B cell (primary cell): ENCODE measurements at regions not wholly inside any gene's neighbourhood (a gene's known extent, or its start where the extent isn't known, plus 50 kb on each side); places are given as distances from the start of the nearest gene placed in this dataset.

ENCODE experiments used
- ATAC-seq: fragments of 200-7000 bp; cut with Tn5 transposase; one replicate; pipeline ENCODE4 v1.10.0; 2021; ENCODE audit warnings: low read depth, mild to moderate bottlenecking, moderate number of reproducible peaks, moderate library complexity
- CTCF ChIA-PET: fragments of 350-600 bp; sonication (Branson Sonifier 250); formaldehyde crosslinking; loops from one replicate; lab custom pipeline; 2021; ENCODE audit warnings: antibody characterized with exemption, inconsistent platforms; lab: Charles Lee
- POLR2A ChIA-PET: fragments of 350-600 bp; sonication (Branson Sonifier 250); formaldehyde crosslinking; loops from one replicate; lab custom pipeline; 2021; ENCODE audit warnings: antibody characterized with exemption; lab: Charles Lee
- DNase-seq: peaks from one replicate; pipeline ENCODE4 v3.0.0; 2013
- H2AFZ ChIP-seq: 2 replicates; pipeline ENCODE4 v1.6.1; 2012; ENCODE audit warnings: mild to moderate bottlenecking, low read depth, low read length; ENCODE audit not compliant: insufficient read depth, poor library complexity, severe bottlenecking
- H3K27ac ChIP-seq, 2 donors: 1 replicate in 1 of 2; 2 replicates in 1 of 2; pipeline ENCODE4 v1.5.1; 2012 to 2013; ENCODE audit warnings: low read length in 2 of 2, mild to moderate bottlenecking in 2 of 2, moderate library complexity in 1 of 2
- H3K27me3 ChIP-seq, 4 experiments: fragments of 200-600 bp in 1 of 4; sonication (generic) in 1 of 4; replicated peaks in 1 of 4; 1 replicate in 2 of 4; 2 replicates in 2 of 4; pipeline versions ENCODE4 v1.6.1 to v1.7.0; 2013 to 2016; ENCODE audit warnings: low read length in 3 of 4, mild to moderate bottlenecking in 2 of 4, mixed read lengths in 1 of 4, moderate library complexity in 1 of 4; ENCODE audit not compliant: insufficient read depth in 4 of 4, control insufficient read depth in 3 of 4; ENCODE audit errors: control extremely low read depth in 1 of 4
- H3K36me3 ChIP-seq, 2 experiments: replicated peaks in 1 of 2; 1 replicate in 1 of 2; 2 replicates in 1 of 2; pipeline versions ENCODE4 v1.6.1 to v1.7.1; 2013; ENCODE audit warnings: low read length in 1 of 2; ENCODE audit not compliant: insufficient read depth in 2 of 2, control insufficient read depth in 1 of 2; ENCODE audit errors: control extremely low read depth in 1 of 2, extremely low read depth in 1 of 2
- H3K4me1 ChIP-seq, 2 donors: fragments of 200-600 bp in 1 of 2; sonication (generic) in 1 of 2; 1 replicate in 1 of 2; 2 replicates in 1 of 2; pipeline versions ENCODE4 v1.5.1 to v1.6.1; 2013 to 2017; ENCODE audit warnings: low read length in 2 of 2; ENCODE audit not compliant: control insufficient read depth in 2 of 2, insufficient read depth in 2 of 2
- H3K4me2 ChIP-seq: replicated peaks from 2 replicates; pipeline ENCODE3; 2012; ENCODE audit warnings: mild to moderate bottlenecking, low read depth, low read length; ENCODE audit not compliant: poor library complexity, severe bottlenecking
- H3K4me3 ChIP-seq, 5 experiments: fragments of 200-600 bp in 1 of 5; sonication (generic) in 1 of 5; 1 replicate in 3 of 5; 2 replicates in 2 of 5; pipeline versions ENCODE4 v1.5.1 to v1.7.0; 2011 to 2016; ENCODE audit warnings: low read length in 4 of 5, mild to moderate bottlenecking in 4 of 5, low read depth in 2 of 5, control low read depth in 1 of 5, moderate library complexity in 1 of 5; ENCODE audit not compliant: insufficient read depth in 1 of 5; ENCODE audit errors: control extremely low read depth in 1 of 5, extremely low read depth in 1 of 5
- H3K79me2 ChIP-seq: fragments of 200-600 bp; sonication (generic); one replicate; pipeline ENCODE4 v1.6.0; 2016; ENCODE audit warnings: low read length; ENCODE audit not compliant: control insufficient read depth, insufficient read depth
- H3K9ac ChIP-seq: fragments of 200-600 bp; sonication (generic); 2 replicates; pipeline ENCODE4 v1.6.1; 2017; ENCODE audit warnings: mild to moderate bottlenecking, low read length, moderate library complexity
- H3K9me3 ChIP-seq, 3 donors: one replicate each; pipeline versions ENCODE4 v1.6.1 to v1.7.1; 2013; ENCODE audit warnings: low read length in 2 of 3; ENCODE audit not compliant: control insufficient read depth in 2 of 3, insufficient read depth in 1 of 3; ENCODE audit errors: control extremely low read depth in 1 of 3
- H4K20me1 ChIP-seq: 2 replicates; pipeline ENCODE4 v1.6.0; 2012; ENCODE audit warnings: mild to moderate bottlenecking, low read length; ENCODE audit not compliant: insufficient read depth, control insufficient read depth, poor library complexity, severe bottlenecking
- H3K27ac Mint-ChIP-seq: one replicate; pipeline ENCODE4 v1.8.0; 2021; ENCODE audit warnings: mixed read lengths
- H3K27me3 Mint-ChIP-seq: one replicate; pipeline ENCODE4 v1.8.0; 2021; ENCODE audit warnings: mixed read lengths
- H3K4me1 Mint-ChIP-seq: one replicate; pipeline ENCODE4 v1.8.0; 2021; ENCODE audit warnings: mixed read lengths
- H3K4me3 Mint-ChIP-seq: one replicate; pipeline ENCODE4 v1.8.0; 2021; ENCODE audit warnings: mixed read lengths
- H3K9me3 Mint-ChIP-seq: one replicate; pipeline ENCODE4 v1.8.0; 2022; ENCODE audit warnings: mixed read lengths; ENCODE audit not compliant: insufficient read depth
- EZH2 ChIP-seq: IDR thresholded peaks from 2 replicates; pipeline ENCODE4 v1.6.1; 2012; ENCODE audit warnings: borderline replicate concordance, low read depth, mild to moderate bottlenecking, moderate library complexity, low read length; ENCODE audit not compliant: insufficient read depth, poor library complexity, severe bottlenecking
- WGBS: methylation state at CpG from one replicate; pipeline ENCODE4 v1.1.5; 2013; ENCODE audit warnings: missing lambda C conversion rate; ENCODE audit not compliant: insufficient coverage; 5-methylcytosine and 5-hydroxymethylcytosine counted together
- intact Hi-C: fragments of 100-400 bp; cut with micrococcal nuclease; formaldehyde crosslinking; loops from one replicate; pipeline ENCODE4 v1.10.0; 2022
- TF ChIP-seq, protein P1 (sequence below): fragments of 200-600 bp; IDR thresholded peaks from one replicate; pipeline ENCODE4 v1.8.0; 2022; ENCODE audit warnings: antibody characterized with exemption, mild to moderate bottlenecking

DNA sequence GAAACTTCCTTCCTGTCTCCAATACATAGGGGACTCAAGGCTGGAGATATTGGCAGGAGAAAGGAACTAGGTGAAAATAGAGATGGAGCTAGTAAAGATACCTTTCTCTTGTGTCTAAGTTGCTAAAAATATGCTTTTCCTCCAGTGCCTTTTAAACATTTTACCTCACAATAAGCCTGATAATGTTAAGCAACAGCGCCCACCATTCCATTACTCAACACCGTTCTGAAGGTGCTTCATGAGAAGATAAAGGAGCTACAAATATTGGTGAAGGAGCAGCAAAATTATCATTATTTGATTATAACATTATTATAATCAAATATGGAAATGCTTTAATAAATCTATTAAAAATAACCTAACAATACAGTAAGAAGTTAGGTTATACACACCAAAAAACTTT, 83.6 kb upstream of the BARX2 start:
- WGBS = no CpG with 5 or more reads among the region's 2 CpGs
- Histone ChIP-seq H2AFZ (no peak overlapping the region), H3K79me2 (no peaks in the 10 kb centered on the region), H3K27ac (no peak overlapping the region), H3K27me3 (peaks cover 0 to 15% (median 4%) of the 10 kb centered on the region in 4 experiments), H3K9ac (no peak overlapping the region), H4K20me1 (no peaks in the 10 kb centered on the region), H3K4me3 (no peak overlapping the region), H3K4me2 (no peak overlapping the region), H3K9me3 (peaks cover 0 to 3% (median 0%) of the 10 kb centered on the region in 3 donors), H3K4me1 (no peaks in the 10 kb centered on the region), H3K36me3 (no peaks in the 10 kb centered on the region)
- Mint-ChIP-seq H3K4me1 (no peaks in the 10 kb centered on the region), H3K4me3 (no peak overlapping the region), H3K27me3 (peaks cover 26% of the 10 kb centered on the region), H3K27ac (no peak overlapping the region), H3K9me3 (no peaks in the 10 kb centered on the region)
- ATAC-seq = no peak
- CTCF ChIA-PET = no interaction called here
- DNase-seq = no peak
- TF ChIP-seq, protein P1, sequence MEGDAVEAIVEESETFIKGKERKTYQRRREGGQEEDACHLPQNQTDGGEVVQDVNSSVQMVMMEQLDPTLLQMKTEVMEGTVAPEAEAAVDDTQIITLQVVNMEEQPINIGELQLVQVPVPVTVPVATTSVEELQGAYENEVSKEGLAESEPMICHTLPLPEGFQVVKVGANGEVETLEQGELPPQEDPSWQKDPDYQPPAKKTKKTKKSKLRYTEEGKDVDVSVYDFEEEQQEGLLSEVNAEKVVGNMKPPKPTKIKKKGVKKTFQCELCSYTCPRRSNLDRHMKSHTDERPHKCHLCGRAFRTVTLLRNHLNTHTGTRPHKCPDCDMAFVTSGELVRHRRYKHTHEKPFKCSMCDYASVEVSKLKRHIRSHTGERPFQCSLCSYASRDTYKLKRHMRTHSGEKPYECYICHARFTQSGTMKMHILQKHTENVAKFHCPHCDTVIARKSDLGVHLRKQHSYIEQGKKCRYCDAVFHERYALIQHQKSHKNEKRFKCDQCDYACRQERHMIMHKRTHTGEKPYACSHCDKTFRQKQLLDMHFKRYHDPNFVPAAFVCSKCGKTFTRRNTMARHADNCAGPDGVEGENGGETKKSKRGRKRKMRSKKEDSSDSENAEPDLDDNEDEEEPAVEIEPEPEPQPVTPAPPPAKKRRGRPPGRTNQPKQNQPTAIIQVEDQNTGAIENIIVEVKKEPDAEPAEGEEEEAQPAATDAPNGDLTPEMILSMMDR = no peak
- no peak for TF ChIP-seq EZH2
- POLR2A ChIA-PET = no interaction called here
- intact Hi-C loops = no loop called here

DNA sequence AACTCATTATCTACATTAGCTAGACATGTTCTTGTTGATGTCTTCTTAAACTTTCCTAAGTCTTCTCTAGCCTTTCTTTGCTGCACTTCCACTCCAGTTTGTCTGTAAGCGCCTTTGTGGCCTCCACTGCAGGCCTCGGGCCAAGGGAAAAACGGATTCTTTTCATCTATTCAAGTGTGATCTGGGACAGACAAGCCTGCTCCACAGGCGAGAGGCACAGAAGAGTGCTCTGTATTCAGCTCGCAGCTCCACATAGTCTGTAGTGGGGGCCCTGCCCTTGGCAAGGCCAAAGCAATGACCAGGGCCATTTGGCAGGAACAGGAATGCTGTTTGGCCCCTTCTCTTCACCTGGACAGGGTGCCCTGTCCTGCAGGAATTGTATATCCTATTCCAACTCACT, 84.1 kb upstream of the BARX2 start:
- intact Hi-C loops = no loop called here
- ChIA-PET CTCF (no interaction called here), POLR2A (no interaction called here)
- DNase-seq = no peak
- Histone ChIP-seq H4K20me1 (no peaks in the 10 kb centered on the region), H3K27ac (no peak overlapping the region), H3K4me1 (no peaks in the 10 kb centered on the region), H3K9me3 (peaks cover 0 to 3% (median 0%) of the 10 kb centered on the region in 3 donors), H3K4me3 (no peak overlapping the region), H3K79me2 (no peaks in the 10 kb centered on the region), H3K36me3 (no peaks in the 10 kb centered on the region), H3K9ac (no peak overlapping the region), H2AFZ (no peak overlapping the region), H3K27me3 (peaks cover 0 to 15% (median 6%) of the 10 kb centered on the region in 4 experiments), H3K4me2 (no peak overlapping the region)
- no peak overlapping the region for H3K4me3 Mint-ChIP-seq
- ATAC-seq = no peak
- WGBS = 84% methylated on average over 5 of the region's 5 CpGs
- TF ChIP-seq, protein P1 = no peak
- no peak for TF ChIP-seq EZH2
- peaks cover 27% of the 10 kb centered on the region for H3K27me3 Mint-ChIP-seq
- H3K4me1 Mint-ChIP-seq = no peaks in the 10 kb centered on the region
- H3K9me3 Mint-ChIP-seq = no peaks in the 10 kb centered on the region
- no peak overlapping the region for H3K27ac Mint-ChIP-seq
